Pancreas (tissue), 10 donors: ENCODE measurements at regions not wholly inside any gene's neighbourhood (a gene's known extent, or its start where the extent isn't known, plus 50 kb on each side); places are given as distances from the start of the nearest gene placed in this dataset.
A peak's percentile ranks its signal among the peaks of the same experiment; 100 is the strongest.

Experiments
- ATAC-seq, 4 donors: fragments of 200-7000 bp; cut with Tn5 transposase; one replicate each; pipeline versions ENCODE4 v1.8.0 to v1.9.1; 2020; ENCODE audit warnings: mild to moderate bottlenecking in 4 of 4, moderate library complexity in 4 of 4
- DNase-seq, 6 donors: peaks; one replicate each; pipeline ENCODE4 v3.0.0-alpha.2; 2020
- FAIRE-seq: peaks from 2 replicates; lab custom pipeline; 2012; peaks lifted over from hg19 to GRCh38; lab: Jason Lieb, UNC
- H3K27ac ChIP-seq, 4 donors: fragments of 200-600 bp; sonication (generic); 1 replicate in 3 of 4; 2 replicates in 1 of 4; pipeline versions ENCODE4 v1.5.0 to v1.8.0; 2020
- H3K27me3 ChIP-seq, 4 donors: fragments of 200-600 bp; one replicate each; pipeline ENCODE4 v1.8.0; 2021
- H3K36me3 ChIP-seq, 3 donors: fragments of 200-600 bp; sonication (generic) in 1 of 3; one replicate each; pipeline versions ENCODE4 v1.5.0 to v1.8.0; 2020 to 2021
- H3K4me1 ChIP-seq, 3 donors: fragments of 200-600 bp; one replicate each; pipeline ENCODE4 v1.8.0; 2021
- H3K4me3 ChIP-seq, 4 donors: fragments of 200-600 bp; sonication (generic) in 2 of 4; one replicate each; pipeline versions ENCODE4 v1.5.0 to v1.8.0; 2020 to 2021
- H3K9me3 ChIP-seq, 4 donors: fragments of 200-600 bp; one replicate each; pipeline ENCODE4 v1.8.0; 2021
- CTCF ChIP-seq, 4 donors: fragments of 200-600 bp; sonication (generic) in 3 of 4; IDR thresholded peaks; one replicate each; pipeline versions ENCODE4 v1.5.0 to v1.8.0; 2021; ENCODE audit warnings: antibody characterized with exemption in 4 of 4
- WGBS, 2 donors: extraction: QIAGEN DNeasy Blood & Tissue Kit; methylation state at CpG; one replicate each; pipeline ENCODE4 v1.1.7; 2013; 5-methylcytosine and 5-hydroxymethylcytosine counted together
- intact Hi-C, 3 donors: fragments of 100-400 bp; cut with DNase I; formaldehyde crosslinking; loops; one replicate each; pipeline versions ENCODE4 v1.11.1 to v1.14.2; 2022
- donor health status: healthy with polysubstance abuse.
- donor health status: DM: no; HTN: no; CAD: no; lungs with moderate emphysema.
- donor health status: DM: no; HTN: no; CAD: no.
- donor health status: control.
- donor health status: control.
- donor health status: Bipolar disorder and iron deficiency.
- donor health status: DM: yes; HTN: yes; CAD: no.
- donor health status: DM: no; HTN: no; CAD: no.
- donor health status: DM: no; HTN: no; CAD: no.
- donor health status: DM: yes; HTN: yes; CAD: no.

GRCh38 chr9:108094676-108094993 lies 605.1 kb upstream of the KLF4 start:
- FAIRE-seq: peak; percentile 9
- H3K36me3 ChIP-seq: no peaks in the 10 kb centered on the region
- H3K27me3 ChIP-seq: no peaks in the 10 kb centered on the region
- no peaks in the 10 kb centered on the region for H3K9me3 ChIP-seq
- H3K4me3 ChIP-seq: no peak overlapping the region
- WGBS, 2 donors: 87 to 88% methylated on average over 2 of the region's 2 CpGs
- TF ChIP-seq CTCF (IDR thresholded peaks at IDR 0.05): no peak
- ATAC-seq: no peak
- no peak for DNase-seq
- H3K27ac ChIP-seq: no peak overlapping the region
- intact Hi-C loops: no loop called here
- H3K4me1 ChIP-seq: no peaks in the 10 kb centered on the region

GRCh38 chr9:108093773-108094675 lies 604.5 kb upstream of the KLF4 start:
- Histone ChIP-seq H3K36me3 (no peaks in the 10 kb centered on the region), H3K4me1 (no peaks in the 10 kb centered on the region), H3K27me3 (no peaks in the 10 kb centered on the region), H3K4me3 (no peak overlapping the region), H3K27ac (no peak overlapping the region), H3K9me3 (no peaks in the 10 kb centered on the region)
- FAIRE-seq (no peak), ATAC-seq (peak; percentile 35 to 92 (median 83)), DNase-seq (peak in 2 of 6 donors; percentile 3 to 39)
- intact Hi-C loops: no loop called here
- TF ChIP-seq CTCF (IDR thresholded peaks at IDR 0.05): no peak
- 43 to 51% methylated on average over 1 of the region's 1 CpG for WGBS, 2 donors

- FAIRE-seq (no peak), ATAC-seq (no peak), DNase-seq (no peak)
- intact Hi-C loops: no loop called here
- no peak for TF ChIP-seq CTCF (IDR thresholded peaks at IDR 0.05)
- H3K4me1 ChIP-seq: no peaks in the 10 kb centered on the region
- H3K27me3 ChIP-seq: no peaks in the 10 kb centered on the region
- H3K4me3 ChIP-seq: no peak overlapping the region
- no peaks in the 10 kb centered on the region for H3K36me3 ChIP-seq
- no peak overlapping the region for H3K27ac ChIP-seq
- WGBS, 2 donors: 71 to 77% methylated on average over 3 of the region's 3 CpGs
- H3K9me3 ChIP-seq: no peaks in the 10 kb centered on the region
Measured at GRCh38 chr9:108088916-108089315, 599.3 kb upstream of the KLF4 start.

DNA sequence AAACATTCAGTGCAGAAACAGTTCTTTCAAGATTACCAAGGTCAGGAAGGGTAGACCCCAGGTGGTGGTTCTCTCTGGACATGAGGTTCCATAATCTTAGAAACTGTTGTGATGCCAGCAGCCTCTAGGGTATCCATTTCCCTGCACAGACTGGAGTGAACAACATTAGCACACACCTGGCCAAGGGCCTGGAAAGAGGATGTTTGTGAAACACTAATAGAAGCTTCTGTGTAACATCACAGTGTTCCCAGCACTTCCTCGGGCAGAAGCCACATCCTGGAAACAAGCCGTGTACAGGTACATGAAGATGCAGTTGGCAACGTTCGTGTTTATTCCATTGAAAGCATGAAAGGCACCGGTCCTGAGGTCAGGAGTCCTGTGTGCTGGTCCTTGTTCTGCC lies 598.2 kb upstream of the KLF4 start:
- Histone ChIP-seq H3K36me3 (no peaks in the 10 kb centered on the region), H3K9me3 (no peaks in the 10 kb centered on the region), H3K4me1 (no peaks in the 10 kb centered on the region), H3K4me3 (no peak overlapping the region), H3K27ac (no peak overlapping the region), H3K27me3 (no peaks in the 10 kb centered on the region)
- DNase-seq (no peak), ATAC-seq (no peak), FAIRE-seq (no peak)
- intact Hi-C loops: no loop called here
- no peak for TF ChIP-seq CTCF (IDR thresholded peaks at IDR 0.05)
- WGBS, 2 donors: 72 to 74% methylated on average over 5 of the region's 5 CpGs

GRCh38 chr9:108086624-108087023 lies 597.1 kb upstream of the KLF4 start:
- H3K4me3 ChIP-seq: no peak overlapping the region
- no peaks in the 10 kb centered on the region for H3K36me3 ChIP-seq
- FAIRE-seq (no peak), ATAC-seq (no peak), DNase-seq (no peak)
- no peak for TF ChIP-seq CTCF (IDR thresholded peaks at IDR 0.05)
- intact Hi-C loops: no loop called here
- no peaks in the 10 kb centered on the region for H3K27me3 ChIP-seq
- H3K27ac ChIP-seq: no peak overlapping the region
- H3K9me3 ChIP-seq: no peaks in the 10 kb centered on the region
- no peaks in the 10 kb centered on the region for H3K4me1 ChIP-seq
- 57 to 58% methylated on average over 4 of the region's 4 CpGs for WGBS, 2 donors
